Dermis blood vessel endothelial cell (primary cell): ENCODE measurements at regions not wholly inside any gene's neighbourhood (a gene's known extent, or its start where the extent isn't known, plus 50 kb on each side); places are given as distances from the start of the nearest gene placed in this dataset.
A peak's percentile ranks its signal among the peaks of the same experiment; 100 is the strongest.

ENCODE experiments used
- DNase-seq: peaks from one replicate; pipeline ENCODE4 v3.0.0; 2010

DNA sequence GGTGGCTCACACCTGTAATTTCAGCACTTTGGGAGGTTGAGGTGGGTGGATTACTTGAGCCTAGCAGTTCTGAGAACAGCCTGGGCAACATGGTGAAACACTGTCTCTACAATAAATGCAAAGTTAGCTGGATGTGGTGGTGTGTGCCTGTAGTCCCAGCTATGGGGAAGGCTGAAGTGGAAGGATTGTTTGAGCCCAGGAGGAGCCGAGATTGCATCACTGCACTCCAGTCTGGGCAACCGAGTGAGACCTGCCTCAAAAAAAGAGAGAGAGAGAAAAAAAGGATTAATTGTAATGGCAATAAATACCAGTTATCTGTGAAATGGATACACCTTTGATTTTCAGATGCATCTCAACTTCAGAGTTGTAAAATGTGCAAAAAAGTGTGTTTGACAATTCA is 58.8 kb downstream of the SPRY1 start:
- no peak for DNase-seq

DNA sequence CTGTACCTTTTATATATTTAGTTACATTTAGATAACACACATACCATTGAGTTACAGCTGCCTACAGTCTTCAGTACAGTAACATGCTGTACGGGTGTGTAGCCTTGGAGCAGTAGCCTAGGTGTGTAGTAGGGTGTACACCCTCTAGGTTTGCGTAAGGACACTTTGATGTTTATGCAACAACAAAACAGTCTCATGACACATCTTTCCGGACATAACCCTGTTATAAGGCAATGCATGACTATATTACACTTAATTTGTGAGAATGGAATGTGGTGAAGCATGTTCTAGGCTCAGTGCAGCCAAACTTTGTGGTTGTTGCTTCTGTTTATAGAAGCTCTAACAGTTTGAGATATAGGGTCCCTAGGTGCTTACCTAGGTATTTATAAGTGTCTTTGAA is 65.4 kb downstream of the SPRY1 start:
- DNase-seq: no peak

DNA sequence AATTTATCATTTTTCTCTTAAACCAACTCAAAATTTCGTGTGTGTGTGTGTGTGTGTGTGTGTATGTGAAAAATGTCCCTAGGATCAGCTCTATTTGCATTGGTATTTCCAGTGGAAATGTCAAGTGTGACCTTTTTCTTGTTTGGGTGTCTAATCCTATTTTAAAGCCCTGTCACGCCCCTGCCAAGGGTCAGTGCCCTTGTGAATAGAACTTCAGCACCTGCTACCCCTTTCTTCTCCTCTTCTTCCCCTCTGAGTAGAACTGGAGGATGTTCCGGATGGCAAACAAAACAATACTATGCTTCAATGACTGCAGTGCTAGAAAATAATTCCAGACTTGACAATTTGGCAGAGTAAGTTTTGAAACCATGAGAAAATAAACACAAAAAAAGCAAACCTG is 67.3 kb downstream of the SPRY1 start:
- DNase-seq: peak; percentile 14

DNA sequence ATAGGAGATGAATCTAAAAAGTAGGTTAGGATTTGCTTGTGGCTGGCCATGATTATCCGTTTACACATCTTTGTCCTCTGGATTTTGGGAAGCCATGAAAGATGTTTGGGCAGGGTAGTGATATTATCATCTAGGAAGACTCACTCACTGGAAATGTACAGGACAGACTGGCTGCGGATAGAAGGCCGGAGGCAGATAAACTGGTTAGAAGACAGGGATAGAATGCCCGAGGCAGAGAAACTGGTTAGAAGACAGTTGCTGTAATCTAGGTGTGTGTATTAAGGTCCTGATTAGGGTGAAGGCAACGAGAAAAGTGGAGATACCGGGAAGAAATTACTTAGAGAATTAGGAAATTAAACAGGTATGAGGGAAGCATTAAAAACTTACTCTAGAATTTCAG is 68.8 kb downstream of the SPRY1 start:
- DNase-seq: no peak

DNA sequence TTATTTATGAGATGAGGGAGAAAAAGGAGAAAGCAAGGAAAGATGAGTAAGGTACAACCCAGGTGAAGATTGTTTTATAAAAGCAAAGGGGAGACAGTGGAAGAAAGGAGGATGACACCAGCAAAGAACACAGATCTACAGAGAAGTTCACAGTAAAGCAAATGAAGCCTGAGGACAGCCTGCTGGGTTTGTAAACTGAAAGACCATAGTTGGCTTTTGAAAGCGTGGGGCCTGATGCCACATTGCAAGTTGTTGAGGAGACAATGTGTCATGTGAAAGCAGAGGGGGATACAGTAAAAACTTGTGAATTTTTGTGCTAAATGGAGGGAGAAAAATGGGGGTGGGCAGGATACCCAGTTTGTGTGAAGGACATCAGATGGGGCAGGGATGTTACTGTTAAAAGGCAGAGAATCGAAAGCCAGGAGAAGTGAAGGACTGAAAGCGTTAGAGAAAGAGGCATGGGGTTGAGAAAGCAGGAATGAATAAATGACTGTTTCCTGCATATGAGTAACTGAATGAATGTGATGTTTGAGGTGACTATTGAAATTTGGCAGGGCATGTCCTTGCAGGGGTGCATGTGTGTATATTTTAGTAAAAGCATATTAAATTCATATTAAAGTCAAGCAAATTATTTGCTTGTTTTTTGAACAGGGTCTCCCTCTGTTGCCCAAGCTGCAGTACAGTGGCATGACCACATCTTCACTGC is 69.6 kb downstream of the SPRY1 start:
- DNase-seq: no peak

DNA sequence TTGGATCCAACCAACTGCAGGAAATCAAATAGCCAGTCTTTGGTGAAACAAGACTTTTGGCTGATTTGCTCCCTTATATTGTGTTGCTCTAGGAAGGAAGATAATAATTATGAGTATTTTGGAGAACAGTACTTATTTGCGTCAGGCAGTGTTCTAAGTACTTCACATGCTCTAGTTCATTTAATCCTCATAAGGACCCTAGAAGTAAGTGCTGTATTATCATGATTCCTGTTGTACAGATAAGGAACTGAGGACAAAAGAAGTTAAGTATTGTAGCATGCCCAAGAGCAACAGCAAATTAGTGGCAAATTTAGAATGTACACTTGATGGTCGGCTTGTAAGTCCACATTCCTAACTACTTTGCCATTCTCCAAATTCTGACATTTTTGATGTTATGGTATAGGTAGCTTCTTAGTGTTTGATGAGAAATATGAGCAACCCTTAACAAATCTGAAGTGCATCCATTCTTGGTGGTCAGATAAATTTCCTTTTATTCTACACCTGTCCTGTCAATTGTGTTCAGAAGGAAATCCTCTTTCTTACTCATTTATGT is 72.0 kb downstream of the SPRY1 start:
- DNase-seq: no peak

DNA sequence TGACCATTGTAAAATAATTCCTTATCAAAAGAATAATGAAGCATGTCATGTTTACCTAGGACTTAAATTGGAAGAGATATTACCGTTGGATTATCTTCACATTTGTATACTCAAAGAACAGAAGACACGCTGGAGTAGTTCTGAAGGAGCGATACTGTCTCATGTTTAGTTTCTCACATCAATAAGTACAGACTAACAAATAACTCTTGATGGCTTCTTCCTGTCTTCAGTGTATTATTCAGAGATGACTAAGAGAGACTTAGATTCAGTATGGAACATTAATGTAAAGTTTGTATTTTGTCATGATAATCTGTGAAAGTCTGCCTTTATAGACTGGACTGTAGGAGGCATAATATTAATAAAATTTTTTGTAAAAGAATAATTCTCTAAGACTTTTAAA is 72.7 kb downstream of the SPRY1 start:
- no peak for DNase-seq

DNA sequence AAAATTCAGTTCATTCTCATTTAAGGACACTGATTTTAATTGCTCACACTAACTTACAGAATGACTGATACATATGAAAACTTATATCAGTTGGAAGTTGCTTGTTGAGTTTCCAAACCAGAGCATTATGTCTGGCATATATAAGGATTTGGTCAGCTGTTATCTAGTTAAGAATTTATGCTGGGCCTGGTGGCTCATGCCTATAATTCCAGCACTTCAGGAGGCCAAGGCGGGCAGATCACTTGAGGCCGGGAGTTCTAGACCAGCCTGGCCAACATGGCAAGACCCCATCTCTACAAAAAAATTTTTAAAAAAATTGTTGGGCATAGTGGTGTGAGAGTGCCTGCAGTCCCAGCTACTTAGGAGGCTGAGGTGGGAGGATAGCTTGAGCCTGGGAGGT is 73.1 kb downstream of the SPRY1 start:
- DNase-seq: no peak

DNA sequence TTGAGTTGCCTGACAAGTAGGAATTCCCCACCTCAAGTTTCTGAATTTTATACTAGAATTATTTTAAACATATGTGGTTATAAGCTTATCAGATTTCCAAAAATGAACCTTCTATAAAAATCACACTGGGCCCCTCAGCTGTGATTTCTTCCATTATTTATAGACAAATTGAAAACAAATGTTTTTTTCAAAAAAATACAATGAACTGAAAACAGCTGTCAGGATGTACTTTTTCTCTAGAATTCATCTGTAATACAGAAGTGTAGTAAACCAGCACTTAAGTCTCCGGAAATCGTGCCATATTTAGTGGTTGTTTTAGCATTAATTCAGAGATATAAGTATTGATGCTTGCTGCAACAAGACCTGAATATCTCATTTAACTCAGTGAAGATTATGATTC is 74.0 kb downstream of the SPRY1 start:
- DNase-seq: no peak

DNA sequence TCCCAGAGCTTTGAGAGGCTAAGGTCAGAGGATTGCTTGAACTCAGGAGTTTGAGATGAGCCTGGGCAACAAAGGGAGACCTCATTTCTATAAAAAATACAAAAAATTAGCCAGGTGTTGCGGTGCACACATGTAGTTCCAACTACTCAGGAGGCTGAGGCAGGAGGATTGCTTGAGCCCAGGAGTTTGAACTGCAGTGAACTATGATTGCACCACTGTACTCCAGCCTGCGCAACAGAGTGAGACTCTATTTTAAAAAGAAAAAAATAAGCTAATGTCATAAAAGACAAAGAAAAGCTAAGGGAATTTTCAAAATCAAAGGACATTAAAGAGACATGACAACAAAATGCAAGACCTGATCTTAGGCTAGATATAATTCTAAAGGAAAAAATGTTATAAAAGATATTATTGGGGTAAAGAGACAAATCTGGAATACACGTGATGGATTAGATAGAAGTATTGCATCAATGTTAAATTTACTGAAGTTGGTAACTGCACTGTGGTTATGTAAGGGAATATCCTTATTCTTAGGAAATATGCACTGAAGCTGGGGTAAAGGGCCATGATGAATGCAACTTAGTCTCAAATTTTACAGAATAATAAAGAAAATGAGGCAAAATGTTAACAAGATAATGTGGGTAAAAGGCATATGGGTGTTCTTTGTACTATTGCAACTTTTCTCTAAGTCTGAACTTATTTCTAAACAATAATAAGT is 75.2 kb downstream of the SPRY1 start:
- no peak for DNase-seq

DNA sequence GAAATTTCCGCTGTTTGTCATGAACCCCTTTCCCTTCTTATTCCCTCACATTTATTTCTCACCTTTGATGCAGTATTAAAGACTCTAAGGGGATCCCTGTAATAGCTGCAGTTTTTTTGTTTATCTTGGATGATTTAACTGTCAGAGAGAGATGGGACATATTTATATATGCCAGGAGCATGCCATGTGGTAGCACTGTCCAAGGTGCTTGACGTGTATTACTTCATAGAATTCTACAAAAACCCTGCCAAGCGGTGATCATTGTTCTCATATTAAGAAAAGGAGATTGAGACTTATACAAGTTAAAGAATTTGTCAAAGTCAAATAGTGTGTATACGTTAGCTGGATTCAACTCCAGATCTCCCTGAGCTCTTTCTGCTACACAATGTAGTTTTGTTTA is 78.2 kb downstream of the SPRY1 start:
- DNase-seq: no peak

DNA sequence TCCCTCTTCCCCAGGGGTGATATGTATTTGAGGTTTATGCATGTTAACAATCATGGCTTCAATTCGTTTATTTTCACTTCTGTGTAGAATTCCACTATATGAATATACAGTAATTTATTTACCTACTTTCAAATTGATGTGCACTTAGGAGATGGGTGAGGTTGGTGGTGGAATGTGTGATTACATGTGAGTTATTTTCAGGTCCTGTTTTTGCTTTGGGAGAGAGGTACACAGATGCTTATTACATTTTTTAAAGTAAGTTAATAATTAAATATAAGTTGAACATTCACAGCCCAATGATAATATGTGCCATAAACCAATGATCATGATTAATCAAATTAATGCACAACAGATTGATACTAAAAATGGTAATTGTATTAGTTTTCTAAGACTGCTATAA is 79.5 kb downstream of the SPRY1 start:
- DNase-seq: no peak

DNA sequence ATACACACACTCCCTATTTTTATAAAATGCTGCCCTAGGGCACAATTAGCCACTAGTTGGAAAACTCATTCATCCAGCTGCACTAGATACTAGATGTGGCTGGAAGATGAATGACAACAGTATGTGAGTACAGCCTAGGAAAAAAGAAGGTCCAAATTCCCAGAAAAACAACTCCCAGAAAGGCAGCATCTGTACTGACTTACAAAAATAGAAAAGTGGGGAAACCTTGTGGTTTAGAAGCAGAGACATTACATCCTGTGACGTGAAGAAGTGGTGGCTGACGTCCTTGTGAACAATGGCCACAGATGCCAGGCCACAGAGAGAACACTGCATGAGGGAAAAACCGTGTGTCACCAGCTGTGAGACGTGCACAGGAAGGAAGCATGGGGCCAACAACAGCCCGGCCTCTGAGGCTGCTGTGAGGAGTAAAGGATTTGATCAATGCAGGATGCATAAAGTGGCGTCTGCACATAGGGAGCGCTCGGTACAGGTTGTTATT is 81.2 kb downstream of the SPRY1 start:
- peak; percentile 57 for DNase-seq

DNA sequence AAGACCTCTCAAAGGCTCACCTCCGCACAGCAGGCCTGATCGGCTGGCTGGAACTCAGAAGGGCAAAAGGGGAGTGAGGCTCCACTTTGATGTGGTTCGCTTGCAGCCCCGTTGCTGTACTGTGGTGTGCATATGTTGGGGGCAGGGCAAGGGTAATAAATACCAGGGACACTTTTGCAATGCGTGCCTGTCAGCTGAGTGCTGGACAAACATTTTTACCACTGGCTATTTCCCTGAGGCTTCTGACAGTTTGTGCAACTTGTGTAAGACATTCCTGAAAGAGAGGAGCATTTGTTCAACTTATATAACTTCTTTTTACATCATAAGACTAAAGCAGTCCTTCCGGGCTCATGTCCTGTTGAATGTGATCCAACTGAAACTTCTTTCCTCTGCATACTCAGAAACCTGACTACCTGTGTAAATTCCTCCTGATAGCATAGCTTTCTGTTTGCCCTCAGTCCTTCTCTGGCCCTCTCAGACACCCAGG is 82.3 kb downstream of the SPRY1 start:
- no peak for DNase-seq

DNA sequence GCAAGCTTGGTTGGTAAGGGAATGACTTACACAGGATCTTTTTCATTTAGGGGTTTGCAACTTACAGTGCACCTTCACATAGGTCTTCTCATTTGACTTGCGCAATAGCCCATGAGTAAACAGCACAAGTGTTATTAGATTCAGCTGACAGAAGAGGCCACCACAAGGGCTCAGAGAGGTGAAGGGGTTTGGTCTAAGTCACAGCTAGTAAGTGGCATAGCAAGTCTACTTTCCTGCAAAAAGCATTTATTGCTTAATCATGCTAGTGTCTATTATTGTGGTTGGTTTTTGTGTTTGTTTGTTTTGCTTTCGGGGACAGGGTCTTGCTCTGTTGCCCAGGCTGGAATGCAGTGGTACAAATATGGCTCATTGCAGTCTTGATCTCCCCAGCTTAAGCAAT is 83.3 kb downstream of the SPRY1 start:
- no peak for DNase-seq

DNA sequence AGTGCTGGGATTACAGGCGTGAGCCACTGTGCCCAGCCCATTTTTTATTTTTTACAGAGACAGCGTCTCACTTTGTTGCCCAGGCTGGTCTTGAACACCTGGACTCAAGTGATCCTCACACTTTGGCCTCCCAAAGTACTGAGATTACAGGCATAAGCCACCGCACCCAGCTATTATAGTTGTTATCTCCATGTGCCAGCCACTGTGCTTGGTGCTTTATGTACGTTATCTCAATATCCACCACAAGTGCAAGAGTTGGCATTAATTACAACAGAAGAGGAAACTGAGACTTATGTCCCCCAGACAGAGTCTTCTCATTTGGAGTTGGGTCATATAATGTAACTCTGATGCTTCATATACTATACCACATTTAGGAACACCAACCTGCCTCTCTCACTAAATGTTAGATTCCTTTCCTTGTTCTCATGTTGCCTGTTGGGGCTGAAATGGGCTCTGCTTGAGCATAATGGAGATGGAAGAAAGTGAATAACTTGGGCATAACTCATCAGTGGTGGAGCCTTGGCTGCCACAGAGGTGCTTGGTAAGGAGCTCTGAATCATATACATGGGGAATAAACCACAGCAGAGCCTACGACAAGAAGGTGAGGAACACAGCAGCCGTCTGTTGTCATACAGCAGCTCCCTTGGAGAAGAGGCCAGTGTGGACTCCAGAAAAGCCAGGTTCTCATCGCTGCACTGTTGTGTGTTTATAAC is 84.3 kb downstream of the SPRY1 start:
- no peak for DNase-seq

DNA sequence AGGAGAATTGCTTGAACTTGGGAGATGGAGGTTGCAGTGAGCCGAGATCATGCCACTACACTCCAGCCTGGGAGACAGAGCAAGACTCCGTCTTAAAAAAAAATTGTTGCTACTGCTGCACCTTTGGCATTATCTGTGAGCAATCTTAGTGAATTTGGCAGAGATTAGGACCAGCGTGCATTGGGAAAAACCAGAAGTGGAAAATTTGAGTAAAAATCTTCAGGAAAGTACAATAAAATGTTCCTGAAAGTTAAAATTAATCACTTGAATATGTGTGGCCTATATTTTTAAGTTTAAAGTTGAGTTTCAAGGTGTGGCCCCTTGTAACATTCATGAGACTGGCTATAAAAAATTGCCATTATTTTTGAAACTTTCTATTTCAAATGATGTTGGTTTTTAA is 85.1 kb downstream of the SPRY1 start:
- DNase-seq: no peak

DNA sequence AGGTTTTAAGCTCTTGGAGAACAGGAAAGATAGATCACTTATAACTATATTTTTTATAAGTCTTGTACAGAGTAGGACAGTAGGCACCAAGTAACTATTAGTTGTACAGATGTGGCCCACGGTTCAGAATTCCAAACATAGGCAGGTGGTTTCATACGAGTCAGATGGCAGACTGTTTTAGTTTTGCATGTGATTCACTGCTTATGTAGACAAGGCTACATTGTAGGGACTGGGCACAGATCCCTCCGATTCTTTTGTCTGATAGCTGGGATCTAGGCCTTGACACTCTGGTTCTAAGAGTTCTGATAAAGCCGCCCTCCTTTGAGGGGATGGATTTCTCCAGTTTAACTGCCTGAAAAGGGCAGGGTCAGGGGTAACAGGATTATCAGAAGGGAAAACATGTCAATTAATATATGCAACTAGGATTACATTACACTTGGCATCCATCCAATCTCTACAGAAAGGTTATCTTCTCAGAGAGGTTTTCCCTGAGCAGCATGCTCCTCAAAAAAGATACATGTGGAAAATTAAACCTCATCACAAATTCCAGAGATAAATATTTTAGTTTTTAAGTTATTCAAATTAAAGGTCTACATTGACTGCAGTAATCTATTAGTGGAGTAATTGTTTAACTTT is 87.8 kb downstream of the SPRY1 start:
- no peak for DNase-seq

DNA sequence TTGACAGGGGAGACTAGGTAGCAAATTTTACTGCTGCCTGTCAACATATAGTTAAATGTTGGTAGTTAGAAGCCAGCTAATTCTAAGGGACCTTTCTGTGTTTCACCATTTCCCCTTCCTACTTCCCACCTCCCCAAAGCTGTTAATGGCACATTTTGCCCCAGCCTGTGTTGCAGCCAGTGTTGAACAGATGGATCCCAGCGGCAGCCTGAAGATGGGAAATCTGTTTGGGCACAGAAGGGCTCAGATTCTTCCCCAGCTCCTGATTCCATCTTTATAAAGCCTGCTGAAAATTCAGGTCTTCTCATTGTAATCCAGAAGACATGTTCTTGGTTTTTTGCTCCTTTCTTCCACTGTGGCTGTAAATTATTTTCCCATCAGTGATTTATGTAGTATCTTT is 89.0 kb downstream of the SPRY1 start:
- DNase-seq: no peak

DNA sequence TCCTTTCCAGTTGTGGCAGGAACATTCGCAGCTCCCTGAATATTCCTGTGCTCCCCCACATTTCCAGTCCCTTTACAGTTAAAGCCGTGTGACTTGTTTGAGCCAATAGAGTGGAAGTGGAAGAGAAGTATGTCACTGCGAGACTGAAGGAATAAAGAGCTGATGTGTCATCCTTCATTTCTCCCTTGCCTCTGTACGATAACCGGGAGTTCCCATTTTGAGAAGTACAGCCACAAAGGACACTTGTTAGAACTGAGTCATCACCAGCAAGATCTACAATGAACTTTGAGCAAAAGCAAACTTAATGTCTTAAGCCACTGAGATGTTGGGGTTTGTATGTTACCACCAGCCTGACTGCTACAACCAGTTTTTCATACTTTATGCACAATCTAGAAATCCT is 92.3 kb downstream of the SPRY1 start:
- peak; percentile 45 for DNase-seq

DNA sequence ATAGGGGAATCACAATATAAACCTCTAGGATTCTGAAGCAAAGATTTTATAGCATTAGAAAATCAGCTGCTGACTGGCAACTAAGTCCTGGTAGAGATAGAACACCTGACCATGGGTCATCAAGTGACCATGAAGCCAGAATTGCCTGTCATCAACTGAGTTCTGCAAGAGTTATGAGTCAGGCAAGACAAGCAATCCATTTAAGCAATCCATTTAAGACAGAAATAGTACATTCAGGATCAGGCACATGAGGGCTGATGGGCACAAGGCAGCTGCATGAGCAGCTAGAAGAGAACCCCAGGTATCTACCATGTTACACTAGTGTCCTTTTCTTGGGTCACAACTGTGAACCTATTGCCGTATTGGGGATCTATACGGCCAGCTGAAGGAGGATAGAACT is 98.9 kb downstream of the SPRY1 start:
- DNase-seq: no peak

DNA sequence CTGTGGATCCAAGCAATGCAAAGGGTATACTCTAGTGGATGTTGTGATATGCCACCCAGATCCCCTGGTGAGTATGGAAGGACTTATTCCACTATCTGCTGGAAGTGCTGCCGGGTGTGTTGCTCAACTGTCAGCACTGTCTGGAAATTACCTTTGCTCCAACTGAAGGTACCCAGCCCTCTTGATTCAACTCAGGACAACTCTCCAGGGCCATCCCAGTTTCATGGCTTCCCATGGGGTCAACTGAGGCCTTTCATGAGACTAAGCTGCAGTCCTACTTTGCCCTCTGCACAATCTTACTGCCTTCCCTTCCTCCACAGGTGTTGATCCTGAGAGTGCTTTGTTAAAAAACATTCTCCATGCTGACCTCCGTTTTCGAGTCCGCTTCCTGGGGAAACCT is 99.8 kb downstream of the SPRY1 start:
- no peak for DNase-seq

DNA sequence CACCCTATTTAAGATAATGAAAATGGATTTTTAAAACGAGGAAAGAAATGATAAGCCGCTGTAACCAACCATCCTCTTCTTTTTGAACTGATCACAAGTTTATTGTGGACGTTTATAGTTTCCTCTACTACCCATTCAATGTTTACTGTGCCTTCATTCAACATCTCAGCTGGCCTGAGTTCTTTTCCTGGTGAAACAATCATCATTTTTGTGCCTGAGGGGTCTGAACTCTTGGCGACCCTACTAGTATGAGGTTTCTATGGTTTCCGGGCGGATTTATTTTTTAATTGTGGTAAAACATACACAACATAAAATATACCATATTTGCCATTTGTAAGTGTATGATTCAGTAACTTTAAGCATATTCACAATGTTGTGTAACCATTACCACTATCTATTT is 100.7 kb downstream of the SPRY1 start:
- no peak for DNase-seq
